ENCODE measurements at regions not wholly inside any gene's neighbourhood (a gene's known extent, or its start where the extent isn't known, plus 50 kb on each side); places are given as distances from the start of the nearest gene placed in this dataset.
"Not testable (repeated sequence)": the region's sequence is repeated elsewhere in the genome, so short reads cannot be mapped to it uniquely, and the experiment has no call there.

DNA sequence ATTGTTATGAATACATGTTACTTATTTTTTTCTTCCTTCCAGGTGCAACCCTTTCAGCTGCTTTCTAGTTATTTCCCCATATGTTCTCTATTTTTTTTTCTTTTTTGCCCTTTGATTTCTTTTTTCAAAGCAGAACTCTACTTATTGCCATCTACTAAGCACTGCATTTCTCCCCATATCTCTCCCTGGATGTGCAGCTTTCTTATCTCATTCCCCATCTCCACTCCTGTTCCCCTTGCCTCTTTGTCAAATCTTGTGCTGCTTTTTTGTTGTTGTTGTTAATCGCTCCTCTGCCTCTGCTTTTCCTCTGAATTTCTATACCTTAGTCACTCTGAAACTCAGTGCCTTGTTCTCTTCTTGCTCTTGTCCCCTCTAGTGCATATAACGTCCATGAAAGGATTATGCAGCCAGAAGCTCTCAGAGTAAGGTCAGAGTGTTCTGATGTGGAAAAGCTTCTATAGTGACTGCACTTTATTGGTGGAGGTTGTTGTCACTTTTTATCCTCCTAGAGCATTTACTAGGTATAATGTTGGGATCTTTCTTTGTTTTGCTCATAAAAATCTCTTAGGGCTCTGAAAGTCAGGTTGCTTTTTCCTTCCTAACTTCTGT is 51.1 kb upstream of the JADE1 start:
- no peak for DNase-seq (ENCODE audit: low read depth in 3 of 3)

GRCh38 chr4:128757712-128758111 is 51.8 kb upstream of the JADE1 start:
- no peak for DNase-seq (ENCODE audit: low read depth in 3 of 3)

GRCh38 chr4:128751354-128751753 is 58.1 kb upstream of the JADE1 start:
- no peak for DNase-seq (ENCODE audit: low read depth in 3 of 3)

DNA sequence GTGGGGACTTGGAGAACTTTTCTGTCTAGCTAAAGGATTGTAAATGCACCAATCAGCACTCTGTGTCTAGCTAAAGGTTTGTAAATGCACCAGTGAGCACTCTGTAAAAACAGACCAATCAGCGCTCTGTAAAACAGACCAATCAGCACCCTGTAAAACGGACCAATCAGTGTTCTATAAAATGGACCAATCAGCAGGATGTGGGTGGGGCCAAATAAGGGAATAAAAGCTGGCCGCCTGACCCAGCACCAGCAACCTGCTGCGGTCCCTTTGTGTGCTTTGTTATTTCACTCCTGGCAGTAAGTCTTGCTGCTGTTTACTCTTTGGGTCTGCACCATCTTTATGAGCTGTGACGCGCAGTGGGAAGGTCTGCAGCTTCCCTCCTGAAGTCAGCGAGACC is 67.8 kb upstream of the JADE1 start:
- not testable (repeated sequence) for DNase-seq (ENCODE audit: low read depth in 3 of 3)

GRCh38 chr4:128737098-128737513 is 72.4 kb upstream of the JADE1 start:
- DNase-seq (ENCODE audit: low read depth in 3 of 3) = no peak

DNA sequence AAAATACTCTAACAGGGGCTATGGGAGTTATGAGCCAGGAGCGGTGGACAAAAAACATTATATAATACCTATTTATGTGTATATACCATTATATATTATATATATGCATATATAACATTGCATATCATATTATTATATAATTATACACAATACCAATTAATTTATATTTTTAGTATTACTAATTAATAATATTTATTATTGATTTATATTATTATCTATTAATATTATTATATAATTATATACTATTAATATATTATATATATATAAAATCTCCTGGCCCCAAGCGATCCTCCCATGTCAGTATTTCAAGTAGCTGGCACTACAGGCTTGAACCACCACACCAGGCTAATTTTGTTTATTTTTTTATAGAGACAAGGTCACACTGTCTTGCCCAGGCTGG is 73.8 kb upstream of the JADE1 start:
- DNase-seq (ENCODE audit: low read depth in 3 of 3) = no peak

GRCh38 chr4:128728190-128728589 is 81.3 kb upstream of the JADE1 start:
- no peak for DNase-seq (ENCODE audit: low read depth in 3 of 3)

DNA sequence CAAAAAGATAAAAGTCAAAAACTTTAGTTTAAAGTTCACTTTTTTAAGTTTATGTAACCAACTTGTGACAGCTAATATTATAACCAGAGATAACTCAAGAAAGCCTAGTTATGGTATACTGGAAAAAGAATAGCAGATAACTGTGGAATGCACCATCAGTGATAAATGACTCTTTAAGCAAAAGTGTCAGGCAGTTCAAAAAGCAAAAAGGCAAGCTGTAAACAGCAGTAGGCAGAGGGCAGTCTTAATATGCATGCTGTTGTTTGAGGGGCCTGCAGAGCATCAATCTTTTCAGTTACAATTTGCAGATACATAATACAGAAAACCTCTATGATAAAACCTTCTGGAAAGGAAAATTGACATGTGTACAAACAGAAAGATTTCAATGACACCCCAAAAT is 81.8 kb upstream of the JADE1 start:
- no peak for DNase-seq (ENCODE audit: low read depth in 3 of 3)

DNA sequence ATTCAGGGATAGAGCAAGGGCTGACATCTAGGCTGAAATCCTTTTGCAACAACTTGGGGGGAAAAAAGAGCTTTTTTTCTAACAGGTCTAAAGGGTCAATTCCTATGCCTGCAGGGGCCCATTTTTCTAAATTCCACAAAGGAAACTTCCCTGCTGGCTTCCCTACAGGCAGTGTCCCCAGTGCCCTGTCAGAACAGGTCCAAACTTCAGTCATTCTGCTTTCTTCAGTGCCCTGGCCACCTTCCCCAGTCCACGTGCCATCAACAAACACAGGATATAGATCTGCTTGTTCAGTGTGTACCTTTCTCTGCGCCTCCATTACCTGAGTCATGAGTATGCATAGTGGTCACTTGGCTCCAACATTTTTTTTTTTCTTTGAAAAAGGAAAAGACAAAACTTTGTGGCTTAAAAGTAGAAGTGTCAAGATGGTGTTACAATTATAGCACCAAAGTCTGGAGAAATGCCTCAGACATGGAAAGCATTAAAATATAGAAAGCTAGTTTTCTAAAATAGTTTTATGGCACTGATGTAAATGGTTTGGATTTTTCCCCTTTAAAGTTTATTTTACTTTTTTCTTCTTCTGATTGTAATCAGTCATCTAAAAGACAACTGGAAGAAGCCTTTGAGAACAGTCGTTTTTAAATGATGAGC is 84.0 kb upstream of the JADE1 start:
- no peak for DNase-seq (ENCODE audit: low read depth in 3 of 3)

DNA sequence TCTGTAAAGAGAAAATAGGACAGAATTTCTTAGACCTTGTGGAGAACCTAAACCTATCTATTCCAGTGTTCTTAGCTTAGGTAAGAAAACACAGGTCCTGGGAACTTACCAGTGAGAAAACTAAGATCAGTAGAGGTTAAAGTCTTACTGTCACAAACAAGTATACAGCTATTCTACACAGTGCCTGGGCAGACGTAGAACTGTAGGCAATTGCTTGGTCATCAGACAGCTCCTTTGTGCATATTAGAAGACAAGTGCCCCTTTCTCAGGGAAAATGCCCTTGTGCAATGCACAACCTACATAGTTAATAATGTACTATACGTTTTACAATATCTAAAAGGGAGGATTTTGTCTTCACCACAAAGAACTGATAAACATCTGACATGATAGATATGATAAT is 86.6 kb upstream of the JADE1 start:
- DNase-seq (ENCODE audit: low read depth in 3 of 3) = no peak

DNA sequence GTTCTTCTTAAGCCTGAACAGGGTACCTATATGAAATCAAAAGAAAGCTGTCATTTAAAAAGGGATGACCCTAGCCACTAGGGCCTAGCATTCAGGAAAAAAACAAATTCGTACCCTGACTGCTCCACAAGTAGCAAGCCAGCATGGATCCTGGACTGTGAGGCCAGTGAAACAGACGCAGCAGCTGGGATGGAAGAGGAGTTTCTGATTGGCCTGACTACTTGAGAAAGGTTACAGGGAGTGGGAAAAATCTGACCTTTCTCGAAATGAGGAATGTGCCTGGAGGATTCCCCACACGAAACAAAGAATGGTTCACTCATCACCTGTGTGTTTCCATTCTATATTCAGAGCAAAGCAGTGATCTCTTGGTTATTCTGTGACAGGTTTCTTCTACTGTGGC is 87.6 kb upstream of the JADE1 start:
- no peak for DNase-seq (ENCODE audit: low read depth in 3 of 3)

DNA sequence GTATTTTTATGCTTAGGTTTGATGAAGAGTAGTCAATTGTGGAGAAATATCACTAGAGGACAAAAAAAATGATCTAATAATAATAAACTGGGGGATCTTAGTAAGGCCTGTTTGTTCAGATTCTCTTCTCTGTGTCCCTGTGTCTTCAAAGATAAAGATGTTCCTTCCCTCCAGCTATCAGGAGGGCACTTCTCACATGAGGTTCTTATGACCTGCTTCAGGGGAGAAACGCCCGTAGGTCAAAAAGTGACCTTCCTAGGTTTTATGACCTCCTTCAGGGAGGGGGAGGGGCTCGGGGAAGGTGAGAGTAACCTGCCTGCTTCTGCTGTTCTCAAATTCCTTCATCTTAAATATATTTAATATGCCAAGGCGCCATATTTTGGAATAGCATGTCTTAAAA is 89.2 kb upstream of the JADE1 start:
- DNase-seq (ENCODE audit: low read depth in 3 of 3) = no peak

GRCh38 chr4:128718768-128719167 is 90.7 kb upstream of the JADE1 start:
- no peak for DNase-seq (ENCODE audit: low read depth in 3 of 3)

DNA sequence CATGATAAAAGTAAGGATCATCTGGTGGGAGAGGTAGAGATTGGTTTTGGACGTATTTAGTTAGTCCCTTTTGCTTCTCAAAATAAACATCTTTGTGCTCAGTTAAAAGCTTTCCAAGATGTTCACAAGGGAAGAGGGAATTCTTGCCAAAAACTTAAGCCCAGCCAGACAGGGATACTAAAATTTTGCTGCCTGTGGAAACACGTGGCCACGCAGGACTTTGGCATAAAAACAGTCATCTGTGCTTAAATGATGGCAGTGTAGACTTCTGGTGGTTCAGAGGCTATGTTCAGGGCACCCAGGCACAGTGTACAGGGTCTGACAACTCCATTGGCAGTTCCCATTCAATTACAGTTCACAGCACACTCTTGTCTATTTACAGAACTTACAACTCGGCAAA is 93.2 kb upstream of the JADE1 start:
- DNase-seq (ENCODE audit: low read depth in 3 of 3) = no peak

GRCh38 chr4:128715616-128716015 is 93.9 kb upstream of the JADE1 start:
- DNase-seq (ENCODE audit: low read depth in 3 of 3) = no peak

DNA sequence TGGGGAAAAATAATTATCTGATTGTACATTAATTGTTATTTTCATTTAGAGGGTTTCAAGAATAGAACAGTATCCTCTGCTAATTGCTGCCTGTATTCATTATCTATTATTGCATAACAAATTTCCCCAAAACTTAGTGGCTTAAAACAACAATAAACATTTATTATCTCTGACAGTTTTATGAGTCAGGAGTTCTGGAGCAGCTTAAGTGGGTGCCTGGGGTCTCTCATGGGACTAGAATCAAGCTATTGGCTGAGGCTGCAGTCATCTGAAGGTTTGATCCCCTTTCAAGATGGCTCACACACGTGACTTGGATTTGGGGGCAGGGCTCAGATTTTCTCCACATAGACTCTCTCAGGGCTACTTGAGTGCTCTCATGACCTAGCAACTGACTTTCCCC is 98.1 kb upstream of the JADE1 start:
- no peak for DNase-seq (ENCODE audit: low read depth in 3 of 3)

GRCh38 chr4:128709268-128709667 is 100.2 kb upstream of the JADE1 start:
- no peak for DNase-seq (ENCODE audit: low read depth in 3 of 3)

DNA sequence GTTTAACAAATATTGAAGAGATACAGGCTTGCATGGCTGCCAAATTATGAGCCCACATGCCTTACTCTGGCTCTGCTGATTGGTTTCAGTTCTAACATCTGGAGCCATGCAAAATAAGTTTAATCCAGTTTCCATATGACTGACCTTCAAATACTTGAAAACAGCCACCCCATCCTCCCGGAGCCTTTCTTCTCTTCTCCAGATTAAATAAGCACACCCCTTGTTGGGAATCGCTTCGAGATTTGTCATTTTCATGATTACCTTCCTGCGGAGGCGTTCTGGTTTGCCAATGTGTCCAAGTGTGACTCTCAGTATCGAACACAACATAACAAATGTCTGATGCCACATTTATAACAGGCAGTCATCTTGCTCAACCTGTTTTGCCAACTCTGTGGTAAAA is 101.6 kb upstream of the JADE1 start:
- DNase-seq (ENCODE audit: low read depth in 3 of 3) = no peak

- no peak for DNase-seq (ENCODE audit: low read depth in 3 of 3)
Observed at GRCh38 chr4:128703948-128704347, 105.6 kb upstream of the JADE1 start.

DNA sequence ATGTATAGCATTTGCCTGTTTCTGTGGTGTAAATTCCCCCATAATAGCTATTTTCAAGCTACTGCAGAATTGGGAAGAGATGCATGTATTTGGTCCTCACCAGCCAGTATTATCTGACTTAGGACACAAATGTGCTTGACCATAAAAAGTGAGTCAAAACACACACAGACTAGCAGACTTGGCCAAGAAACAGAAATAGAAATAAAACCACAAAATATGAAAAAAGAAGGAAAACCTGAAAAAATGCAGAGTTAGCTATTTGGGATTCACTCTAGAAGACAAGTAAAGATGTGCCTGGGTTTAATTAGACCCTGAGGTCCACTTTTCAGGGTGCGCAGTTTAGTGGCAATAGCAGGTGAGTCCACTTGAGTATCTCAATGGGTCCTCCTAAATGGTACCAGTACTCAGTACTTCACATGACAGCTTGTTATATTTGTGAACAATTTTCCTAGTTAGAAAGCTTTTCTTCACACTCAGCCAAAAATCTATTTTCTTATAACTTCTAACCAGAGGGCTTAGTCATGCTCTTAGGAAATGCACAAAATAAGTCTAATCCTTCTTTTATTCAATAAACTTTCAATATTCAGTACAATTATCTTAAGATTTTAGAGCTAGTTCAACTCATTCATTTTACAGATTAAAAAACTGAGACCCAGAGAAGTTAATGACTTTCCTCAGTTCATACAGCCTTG is 108.7 kb upstream of the JADE1 start:
- no peak for DNase-seq (ENCODE audit: low read depth in 3 of 3)

GRCh38 chr4:128698386-128698785 is 111.1 kb upstream of the JADE1 start:
- DNase-seq (ENCODE audit: low read depth in 3 of 3) = no peak

GRCh38 chr4:128697323-128697722 is 112.2 kb upstream of the JADE1 start:
- no peak for DNase-seq (ENCODE audit: low read depth in 3 of 3)

DNA sequence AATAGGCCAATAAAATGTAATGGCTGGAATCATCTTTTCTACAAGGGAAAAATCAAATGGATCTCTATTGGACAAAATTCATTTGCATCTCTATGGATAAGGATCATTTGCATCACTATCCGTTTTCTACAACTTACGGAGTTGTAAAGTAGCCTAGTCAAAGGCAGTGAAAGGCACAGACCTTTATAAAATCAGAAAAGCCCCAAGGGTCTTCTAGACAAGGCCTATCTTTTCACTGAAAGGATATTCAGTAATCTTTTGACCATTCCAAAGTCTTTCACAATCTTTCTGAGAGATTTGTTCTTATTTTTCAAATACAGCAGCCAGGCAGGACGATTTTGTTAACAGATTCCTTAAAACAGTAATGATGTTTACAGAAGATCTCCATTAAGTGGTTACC is 119.5 kb upstream of the JADE1 start:
- no peak for DNase-seq (ENCODE audit: low read depth in 3 of 3)
